ENCODE measurements at regions not wholly inside any gene's neighbourhood (a gene's known extent, or its start where the extent isn't known, plus 50 kb on each side); places are given as distances from the start of the nearest gene placed in this dataset.

DNA sequence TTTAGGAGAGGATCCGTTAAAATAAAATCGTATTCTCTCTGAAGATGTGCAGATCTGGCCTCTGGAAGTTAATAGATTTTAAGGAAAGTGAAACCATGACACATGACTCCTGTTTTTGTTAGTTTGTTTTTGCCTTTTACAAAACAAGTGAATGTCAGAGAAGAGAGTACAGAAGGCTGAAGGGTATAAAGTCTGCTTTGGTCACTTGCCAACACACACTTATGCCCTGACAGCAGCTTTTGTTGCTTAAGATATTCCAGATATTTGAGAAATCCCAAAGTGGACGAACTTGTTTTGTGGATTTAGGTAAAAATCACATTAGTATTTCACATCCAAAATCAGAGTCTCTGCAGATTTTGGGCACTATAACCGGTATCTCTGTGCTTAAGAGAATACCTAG, 192.4 kb upstream of the RASGEF1B start:
- Histone ChIP-seq H3K4me3 (ENCODE audit: low read length) (no peak overlapping the region), H3K9me3 (ENCODE audit: control insufficient read depth, low read length) (no peaks in the 10 kb centered on the region), H3K4me1 (ENCODE audit: control insufficient read depth, insufficient read depth, low read length) (no peaks in the 10 kb centered on the region), H3K9ac (ENCODE audit: extremely low read depth, low read length, poor library complexity, severe bottlenecking) (no peak overlapping the region), H3K27ac (ENCODE audit: low read depth, low read length) (no peak overlapping the region), H3K36me3 (ENCODE audit: control insufficient read depth, insufficient read depth, low read length) (no peaks in the 10 kb centered on the region), H3K27me3 (ENCODE audit: control insufficient read depth, insufficient read depth, low read length, poor library complexity, severe bottlenecking) (no peaks in the 10 kb centered on the region)
- TF ChIP-seq, protein P1, sequence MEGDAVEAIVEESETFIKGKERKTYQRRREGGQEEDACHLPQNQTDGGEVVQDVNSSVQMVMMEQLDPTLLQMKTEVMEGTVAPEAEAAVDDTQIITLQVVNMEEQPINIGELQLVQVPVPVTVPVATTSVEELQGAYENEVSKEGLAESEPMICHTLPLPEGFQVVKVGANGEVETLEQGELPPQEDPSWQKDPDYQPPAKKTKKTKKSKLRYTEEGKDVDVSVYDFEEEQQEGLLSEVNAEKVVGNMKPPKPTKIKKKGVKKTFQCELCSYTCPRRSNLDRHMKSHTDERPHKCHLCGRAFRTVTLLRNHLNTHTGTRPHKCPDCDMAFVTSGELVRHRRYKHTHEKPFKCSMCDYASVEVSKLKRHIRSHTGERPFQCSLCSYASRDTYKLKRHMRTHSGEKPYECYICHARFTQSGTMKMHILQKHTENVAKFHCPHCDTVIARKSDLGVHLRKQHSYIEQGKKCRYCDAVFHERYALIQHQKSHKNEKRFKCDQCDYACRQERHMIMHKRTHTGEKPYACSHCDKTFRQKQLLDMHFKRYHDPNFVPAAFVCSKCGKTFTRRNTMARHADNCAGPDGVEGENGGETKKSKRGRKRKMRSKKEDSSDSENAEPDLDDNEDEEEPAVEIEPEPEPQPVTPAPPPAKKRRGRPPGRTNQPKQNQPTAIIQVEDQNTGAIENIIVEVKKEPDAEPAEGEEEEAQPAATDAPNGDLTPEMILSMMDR (conservative IDR thresholded peaks at IDR 0.05) = no peak
- Mint-ChIP-seq H3K27ac (no peak overlapping the region), H3K36me3 (ENCODE audit: low read depth) (no peaks in the 10 kb centered on the region), H3K4me3 (no peak overlapping the region), H3K27me3 (ENCODE audit: insufficient read depth) (no peaks in the 10 kb centered on the region), H3K4me1 (peaks cover 8% of the 10 kb centered on the region), H3K9me3 (no peaks in the 10 kb centered on the region)
- 88 to 95% methylated on average over 3 to 4 of the region's 4 CpGs for WGBS, 2 experiments (ENCODE audit: insufficient coverage in 1 of 2, insufficient read length in 1 of 2)
- DNase-seq = no peak

DNA sequence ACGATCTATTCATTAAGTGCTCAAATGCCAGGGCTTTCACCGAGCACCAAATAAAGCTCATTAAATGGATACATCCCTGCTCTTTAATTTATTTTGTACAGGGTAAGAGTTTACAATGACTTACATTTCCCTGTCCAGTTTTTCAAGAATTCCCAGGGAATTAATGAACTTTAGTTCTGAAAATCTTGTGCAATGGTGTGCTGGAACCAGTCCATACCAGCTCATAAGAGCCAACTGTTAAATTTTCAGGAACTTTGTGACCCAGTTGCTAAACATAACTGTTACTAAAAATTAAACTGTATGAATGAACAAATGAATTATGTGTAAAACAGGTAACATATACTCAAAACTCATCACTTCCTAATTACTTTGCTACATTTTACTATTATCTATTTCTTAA, 191.7 kb upstream of the RASGEF1B start:
- Mint-ChIP-seq H3K27ac (no peak overlapping the region), H3K4me1 (peaks cover 8% of the 10 kb centered on the region), H3K9me3 (no peaks in the 10 kb centered on the region), H3K36me3 (ENCODE audit: low read depth) (no peaks in the 10 kb centered on the region), H3K27me3 (ENCODE audit: insufficient read depth) (no peaks in the 10 kb centered on the region), H3K4me3 (no peak overlapping the region)
- Histone ChIP-seq H3K9me3 (ENCODE audit: control insufficient read depth, low read length) (no peaks in the 10 kb centered on the region), H3K36me3 (ENCODE audit: control insufficient read depth, insufficient read depth, low read length) (no peaks in the 10 kb centered on the region), H3K4me3 (ENCODE audit: low read length) (no peak overlapping the region), H3K9ac (ENCODE audit: extremely low read depth, low read length, poor library complexity, severe bottlenecking) (no peak overlapping the region), H3K4me1 (ENCODE audit: control insufficient read depth, insufficient read depth, low read length) (no peaks in the 10 kb centered on the region), H3K27ac (ENCODE audit: low read depth, low read length) (no peak overlapping the region), H3K27me3 (ENCODE audit: control insufficient read depth, insufficient read depth, low read length, poor library complexity, severe bottlenecking) (no peaks in the 10 kb centered on the region)
- WGBS, 2 experiments (ENCODE audit: insufficient coverage in 1 of 2, insufficient read length in 1 of 2) = 92% methylated on average over 2 of the region's 2 CpGs; no CpG with 5 or more reads in 1 of the 2 experiments
- no peak for DNase-seq
- TF ChIP-seq, protein P1 (conservative IDR thresholded peaks at IDR 0.05) = no peak

DNA sequence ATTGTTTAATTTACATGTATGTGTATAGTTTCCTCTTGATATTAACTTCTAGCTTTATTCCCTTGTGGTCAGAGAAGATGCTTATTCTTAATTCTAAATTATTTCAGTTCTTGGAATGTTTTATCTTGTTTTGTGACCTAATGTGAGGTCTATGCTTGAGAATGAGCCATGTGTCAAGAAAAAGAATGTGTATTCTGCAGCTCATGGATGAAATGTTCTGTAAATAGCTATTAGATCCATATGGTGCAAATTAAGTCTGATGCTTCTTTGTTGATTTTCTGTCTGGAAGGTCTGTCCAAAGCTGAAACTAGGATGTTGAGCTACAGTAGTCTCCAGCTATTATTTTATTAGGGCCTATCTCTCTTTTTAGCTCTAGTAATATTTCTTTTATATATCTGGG, 187.3 kb upstream of the RASGEF1B start:
- H3K27me3 ChIP-seq (ENCODE audit: control insufficient read depth, insufficient read depth, low read length, poor library complexity, severe bottlenecking) = no peaks in the 10 kb centered on the region
- no peaks in the 10 kb centered on the region for H3K36me3 Mint-ChIP-seq (ENCODE audit: low read depth)
- TF ChIP-seq, protein P1 (conservative IDR thresholded peaks at IDR 0.05) = no peak
- H3K4me3 ChIP-seq (ENCODE audit: low read length) = no peak overlapping the region
- no peaks in the 10 kb centered on the region for H3K4me1 Mint-ChIP-seq
- H3K9me3 Mint-ChIP-seq = peaks cover 11% of the 10 kb centered on the region
- no peaks in the 10 kb centered on the region for H3K36me3 ChIP-seq (ENCODE audit: control insufficient read depth, insufficient read depth, low read length)
- H3K9ac ChIP-seq (ENCODE audit: extremely low read depth, low read length, poor library complexity, severe bottlenecking) = no peak overlapping the region
- no peak overlapping the region for H3K4me3 Mint-ChIP-seq
- no peaks in the 10 kb centered on the region for H3K9me3 ChIP-seq (ENCODE audit: control insufficient read depth, low read length)
- H3K27me3 Mint-ChIP-seq (ENCODE audit: insufficient read depth) = no peaks in the 10 kb centered on the region
- no peaks in the 10 kb centered on the region for H3K4me1 ChIP-seq (ENCODE audit: control insufficient read depth, insufficient read depth, low read length)
- H3K27ac Mint-ChIP-seq = no peak overlapping the region
- no peak overlapping the region for H3K27ac ChIP-seq (ENCODE audit: low read depth, low read length)
- DNase-seq = no peak
